ENCODE measurements at regions not wholly inside any gene's neighbourhood (a gene's known extent, or its start where the extent isn't known, plus 50 kb on each side); places are given as distances from the start of the nearest gene placed in this dataset.

- Mint-ChIP-seq H3K36me3 (no peaks in the 10 kb centered on the region), H3K27me3 (peaks cover 2 to 21% (median 10%) of the 10 kb centered on the region in 5 donors), H3K4me1 (no peaks in the 10 kb centered on the region), H3K9me3 (no peaks in the 10 kb centered on the region), H3K4me3 (no peak overlapping the region), H3K27ac (no peak overlapping the region)
- POLR2A ChIA-PET = no interaction called here
- no peak for ATAC-seq
- no peak for DNase-seq
Observed at GRCh38 chr6:167500961-167501360, 176.1 kb downstream of the TTLL2 start.

DNA sequence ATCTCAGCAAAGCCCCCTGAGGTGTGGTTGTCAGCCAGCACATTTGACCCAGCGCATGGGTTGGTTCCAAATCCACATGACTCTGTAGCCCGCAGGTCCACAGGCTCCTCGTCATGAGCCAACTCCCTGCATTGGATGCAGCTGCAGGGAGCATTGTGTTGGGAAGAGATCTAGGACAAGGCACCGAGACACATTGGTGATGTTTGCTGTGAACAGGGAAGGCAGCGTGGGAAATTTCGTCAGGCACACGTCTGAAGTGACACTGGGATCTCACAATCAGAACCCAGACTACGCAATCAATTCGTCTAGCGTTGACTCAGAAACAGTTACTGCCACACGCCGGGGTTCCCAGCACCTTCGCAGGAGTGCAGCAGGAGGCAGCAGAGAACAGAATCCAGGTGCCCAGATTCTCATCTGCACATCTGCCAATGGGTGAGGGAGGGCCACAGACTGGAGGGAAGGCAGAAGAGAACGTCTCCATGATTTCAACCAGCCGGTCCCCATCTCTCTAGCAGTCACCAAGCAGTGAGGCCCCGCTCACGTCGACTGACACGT is 177.0 kb downstream of the TTLL2 start:
- H3K27me3 Mint-ChIP-seq = peaks cover 2 to 14% (median 6%) of the 10 kb centered on the region in 5 donors
- no peak overlapping the region for H3K4me3 Mint-ChIP-seq
- no peaks in the 10 kb centered on the region for H3K36me3 Mint-ChIP-seq
- H3K27ac Mint-ChIP-seq = no peak overlapping the region
- POLR2A ChIA-PET = no interaction called here
- H3K4me1 Mint-ChIP-seq = peaks cover 0 to 2% (median 0%) of the 10 kb centered on the region in 4 donors
- no peak for DNase-seq
- ATAC-seq = no peak
- H3K9me3 Mint-ChIP-seq = no peaks in the 10 kb centered on the region

DNA sequence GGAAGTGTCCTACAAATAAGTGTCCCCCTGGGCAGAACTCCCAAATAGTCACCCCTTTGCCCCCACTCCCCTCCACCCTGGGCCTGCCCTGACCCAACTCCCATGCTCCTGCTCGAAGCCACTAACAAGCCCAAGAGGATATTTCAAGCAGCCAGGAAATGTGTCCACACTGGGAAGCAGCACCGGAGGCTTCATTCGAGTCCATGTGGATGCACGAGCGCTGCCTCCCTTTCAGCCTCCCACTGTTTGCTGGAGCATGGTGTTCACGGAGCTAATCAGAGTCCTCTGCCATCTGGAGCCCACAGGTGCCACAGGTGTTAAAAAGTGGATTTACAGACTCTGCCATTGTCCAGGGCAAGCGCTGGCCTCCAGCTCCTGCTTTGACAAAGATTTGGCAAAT is 177.6 kb downstream of the TTLL2 start:
- Mint-ChIP-seq H3K27me3 (peaks cover 1 to 11% (median 6%) of the 10 kb centered on the region in 5 donors), H3K4me3 (no peak overlapping the region), H3K27ac (no peak overlapping the region), H3K36me3 (no peaks in the 10 kb centered on the region), H3K9me3 (no peaks in the 10 kb centered on the region), H3K4me1 (peaks cover 0 to 2% (median 0%) of the 10 kb centered on the region in 4 donors)
- DNase-seq (no peak), ATAC-seq (no peak)
- POLR2A ChIA-PET = no interaction called here

GRCh38 chr6:167504385-167504961 is 179.6 kb downstream of the TTLL2 start:
- H3K4me3 Mint-ChIP-seq = no peak overlapping the region
- H3K36me3 Mint-ChIP-seq = no peaks in the 10 kb centered on the region
- DNase-seq (no peak), ATAC-seq (no peak)
- no peaks in the 10 kb centered on the region for H3K9me3 Mint-ChIP-seq
- peaks cover 0 to 2% (median 0%) of the 10 kb centered on the region in 4 donors for H3K4me1 Mint-ChIP-seq
- no peak overlapping the region for H3K27ac Mint-ChIP-seq
- peaks cover 0 to 7% (median 5%) of the 10 kb centered on the region in 5 donors for H3K27me3 Mint-ChIP-seq
- POLR2A ChIA-PET = no interaction called here

GRCh38 chr6:167505199-167505598 is 180.3 kb downstream of the TTLL2 start:
- H3K4me1 Mint-ChIP-seq = peaks cover 0 to 2% (median 0%) of the 10 kb centered on the region in 4 donors
- no peak for ATAC-seq
- H3K9me3 Mint-ChIP-seq = no peaks in the 10 kb centered on the region
- DNase-seq = no peak
- no peak overlapping the region for H3K4me3 Mint-ChIP-seq
- H3K36me3 Mint-ChIP-seq = no peaks in the 10 kb centered on the region
- H3K27ac Mint-ChIP-seq = no peak overlapping the region
- POLR2A ChIA-PET = no interaction called here
- peaks cover 0 to 11% (median 7%) of the 10 kb centered on the region in 5 donors for H3K27me3 Mint-ChIP-seq

GRCh38 chr6:167505782-167506181 is 180.9 kb downstream of the TTLL2 start:
- H3K27me3 Mint-ChIP-seq = peaks cover 0 to 16% (median 9%) of the 10 kb centered on the region in 5 donors
- DNase-seq (no peak), ATAC-seq (no peak)
- POLR2A ChIA-PET = no interaction called here
- H3K36me3 Mint-ChIP-seq = no peaks in the 10 kb centered on the region
- no peak overlapping the region for H3K27ac Mint-ChIP-seq
- no peaks in the 10 kb centered on the region for H3K9me3 Mint-ChIP-seq
- H3K4me1 Mint-ChIP-seq = peaks cover 0 to 2% (median 0%) of the 10 kb centered on the region in 4 donors
- no peak overlapping the region for H3K4me3 Mint-ChIP-seq

DNA sequence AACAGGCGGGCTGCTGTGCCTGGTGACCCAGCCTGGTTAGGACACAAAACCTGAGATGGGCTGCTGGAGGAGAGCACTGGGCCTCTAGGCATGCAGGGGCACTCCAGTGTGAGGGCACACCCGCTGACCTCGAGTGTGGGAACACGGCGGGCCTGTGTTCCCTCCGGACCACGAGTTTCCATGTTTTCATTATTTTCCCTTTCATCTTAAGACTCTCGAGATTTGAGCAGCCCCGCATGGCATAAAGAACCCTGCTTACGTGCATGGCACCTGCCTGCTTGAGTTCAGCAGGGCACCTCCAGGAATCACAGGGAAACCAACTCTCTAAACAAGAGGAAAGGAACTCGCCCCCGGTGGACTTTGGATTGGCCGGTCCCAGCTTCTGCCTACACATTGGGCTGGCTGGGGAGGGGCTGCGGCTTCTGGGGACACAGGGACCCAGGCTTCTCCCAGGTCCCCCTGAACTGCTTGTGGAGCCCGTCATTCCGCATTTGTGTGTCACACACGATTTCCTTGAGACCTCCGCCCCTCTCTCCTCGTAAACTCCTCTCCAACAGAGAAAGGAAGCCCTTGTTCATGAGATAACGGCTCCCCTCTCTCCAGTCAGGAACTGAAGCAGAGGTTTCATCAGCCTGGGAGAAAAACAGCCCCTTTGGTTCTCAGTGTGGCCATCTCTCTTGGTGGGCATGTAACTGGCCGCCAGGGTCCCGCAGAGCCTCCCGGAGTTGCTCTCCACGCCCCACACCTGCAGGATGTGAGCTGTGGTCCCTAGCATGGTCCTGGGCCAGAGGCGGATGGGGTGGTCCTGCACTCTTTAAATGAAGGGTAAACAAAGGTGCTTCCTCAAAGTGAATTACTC is 181.8 kb downstream of the TTLL2 start:
- H3K36me3 Mint-ChIP-seq = no peaks in the 10 kb centered on the region
- H3K27me3 Mint-ChIP-seq = peaks cover 0 to 21% (median 10%) of the 10 kb centered on the region in 5 donors
- no peaks in the 10 kb centered on the region for H3K9me3 Mint-ChIP-seq
- DNase-seq (no peak), ATAC-seq (no peak)
- POLR2A ChIA-PET = no interaction called here
- H3K27ac Mint-ChIP-seq = peak overlapping the region in 2 of 10 donors; percentile 24 to 48
- H3K4me1 Mint-ChIP-seq = peaks cover 0 to 2% (median 0%) of the 10 kb centered on the region in 4 donors
- no peak overlapping the region for H3K4me3 Mint-ChIP-seq

DNA sequence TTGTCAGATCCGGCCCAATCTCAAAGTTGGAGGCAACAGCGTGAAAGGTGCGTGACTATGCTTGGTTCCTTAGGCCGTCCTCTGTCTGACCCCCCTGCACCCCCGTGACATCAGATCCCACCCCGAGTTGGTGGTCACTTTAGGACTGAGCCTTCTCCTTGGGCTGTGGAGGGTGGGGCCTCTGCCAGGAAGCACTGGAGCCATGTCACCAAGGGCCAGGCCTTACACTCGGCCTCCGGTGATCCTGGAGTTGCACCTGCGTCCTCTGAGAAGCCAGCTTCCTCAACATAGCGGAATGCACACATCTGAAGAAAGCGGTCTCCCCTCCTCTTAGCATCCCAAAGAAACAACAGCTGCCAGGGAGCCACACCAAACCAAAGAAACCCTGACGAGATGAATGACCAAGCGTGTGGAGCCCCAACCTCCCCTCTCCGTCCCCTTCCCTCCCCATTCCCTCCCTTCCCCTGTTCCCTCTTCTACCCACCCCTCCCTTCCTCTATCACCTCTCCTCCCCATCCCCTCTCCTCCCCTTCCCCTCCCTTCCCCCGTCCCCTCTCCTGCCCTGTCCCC is 182.6 kb downstream of the TTLL2 start:
- ATAC-seq (no peak), DNase-seq (peak in 1 of 10 donors; percentile 54)
- no peak overlapping the region for H3K4me3 Mint-ChIP-seq
- H3K9me3 Mint-ChIP-seq = no peaks in the 10 kb centered on the region
- POLR2A ChIA-PET = no interaction called here
- peaks cover 0 to 2% (median 0%) of the 10 kb centered on the region in 4 donors for H3K4me1 Mint-ChIP-seq
- no peak overlapping the region for H3K27ac Mint-ChIP-seq
- no peaks in the 10 kb centered on the region for H3K36me3 Mint-ChIP-seq
- H3K27me3 Mint-ChIP-seq = peaks cover 4 to 27% (median 13%) of the 10 kb centered on the region in 5 donors

- Mint-ChIP-seq H3K9me3 (peaks cover 0 to 2% (median 0%) of the 10 kb centered on the region in 9 donors), H3K4me3 (no peak overlapping the region), H3K27ac (peak overlapping the region in 1 of 10 donors; percentile 87)
Observed at GRCh38 chr6:167508919-167509852, 184.3 kb downstream of the TTLL2 start.

GRCh38 chr6:167509853-167510220 is 185.0 kb downstream of the TTLL2 start:
- Mint-ChIP-seq H3K9me3 (peaks cover 0 to 2% (median 0%) of the 10 kb centered on the region in 9 donors), H3K4me3 (no peak overlapping the region), H3K36me3 (no peaks in the 10 kb centered on the region), H3K27me3 (peaks cover 7 to 36% (median 18%) of the 10 kb centered on the region in 5 donors), H3K4me1 (peaks cover 0 to 2% (median 0%) of the 10 kb centered on the region in 4 donors), H3K27ac (no peak overlapping the region)
- POLR2A ChIA-PET = no interaction called here
- DNase-seq (no peak), ATAC-seq (no peak)

More at GRCh38 chr6:167508919-167509852, 184.3 kb downstream of the TTLL2 start:
- no peak for ATAC-seq
- Mint-ChIP-seq H3K36me3 (no peaks in the 10 kb centered on the region), H3K4me1 (peaks cover 0 to 2% (median 0%) of the 10 kb centered on the region in 4 donors), H3K27me3 (peaks cover 7 to 36% (median 18%) of the 10 kb centered on the region in 5 donors)
- POLR2A ChIA-PET = no interaction called here
- DNase-seq = no peak

DNA sequence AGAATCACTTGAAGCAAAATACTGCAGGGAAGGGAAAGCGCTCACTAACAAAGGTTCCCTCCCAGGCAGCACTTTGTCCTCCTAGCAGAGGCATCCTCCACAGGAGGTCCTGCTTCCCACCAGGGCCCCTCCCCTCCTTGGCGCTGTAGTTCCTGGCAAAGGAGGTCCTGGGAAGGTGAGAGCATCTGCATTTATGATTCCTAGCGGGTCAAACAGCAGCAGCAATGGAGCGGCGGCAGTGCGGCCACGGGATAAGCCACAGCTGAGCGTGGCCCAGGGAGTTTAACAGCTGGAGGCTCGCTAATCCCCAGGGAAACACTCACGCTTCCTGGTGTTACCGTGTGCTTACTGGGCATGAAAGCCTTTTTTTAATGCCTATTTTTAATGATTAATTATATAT is 185.8 kb downstream of the TTLL2 start:
- Mint-ChIP-seq H3K4me1 (peaks cover 0 to 2% (median 0%) of the 10 kb centered on the region in 4 donors), H3K36me3 (no peaks in the 10 kb centered on the region), H3K4me3 (no peak overlapping the region), H3K9me3 (peaks cover 0 to 2% (median 0%) of the 10 kb centered on the region in 9 donors), H3K27me3 (peaks cover 7 to 39% (median 18%) of the 10 kb centered on the region in 5 donors), H3K27ac (no peak overlapping the region)
- peak in 1 of 10 donors; percentile 4 for DNase-seq
- POLR2A ChIA-PET = no interaction called here
- no peak for ATAC-seq

DNA sequence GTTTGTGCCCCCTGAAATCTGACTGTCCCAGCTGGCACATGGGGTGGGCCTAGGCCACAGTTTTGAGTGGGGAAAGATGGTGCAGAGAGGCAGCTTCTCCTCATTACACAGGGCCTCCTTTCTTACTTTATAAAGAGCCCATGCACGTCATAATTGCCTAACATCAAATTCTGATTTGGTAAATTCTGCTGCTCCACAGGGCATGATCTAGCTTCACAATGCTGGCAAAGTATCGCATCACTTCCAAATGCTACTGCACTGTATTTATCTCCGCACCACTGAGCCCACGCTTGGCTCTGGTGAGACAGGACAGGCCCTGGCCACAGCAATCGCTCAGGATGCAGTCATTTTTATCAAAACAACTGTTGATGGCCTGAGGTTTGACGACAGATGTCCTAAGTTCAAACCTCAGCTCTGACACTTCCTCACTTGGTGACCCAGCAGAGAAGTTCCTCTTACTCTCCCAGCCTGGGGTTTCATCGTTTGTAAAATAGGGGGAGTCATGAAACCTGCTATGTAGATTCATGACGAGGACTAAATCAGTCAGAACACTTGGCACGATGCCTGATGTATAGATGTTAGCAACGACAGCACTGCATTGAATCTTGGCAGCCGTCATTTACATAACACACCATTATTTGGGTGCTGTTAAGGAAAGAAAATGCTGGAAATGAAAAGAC is 187.9 kb downstream of the TTLL2 start:
- H3K36me3 Mint-ChIP-seq = no peaks in the 10 kb centered on the region
- DNase-seq = no peak
- POLR2A ChIA-PET = no interaction called here

More for the DNA sequence above, 187.9 kb downstream of the TTLL2 start:
- H3K4me3 Mint-ChIP-seq = no peak overlapping the region
- peaks cover 0 to 2% (median 0%) of the 10 kb centered on the region in 9 donors for H3K9me3 Mint-ChIP-seq
- peaks cover 7 to 39% (median 18%) of the 10 kb centered on the region in 5 donors for H3K27me3 Mint-ChIP-seq
- no peak overlapping the region for H3K27ac Mint-ChIP-seq
- no peaks in the 10 kb centered on the region for H3K4me1 Mint-ChIP-seq
- no peak for ATAC-seq

Measured in naive thymus-derived CD8-positive, alpha-beta T cell (primary cell).